H7 (cell line): ENCODE measurements at regions not wholly inside any gene's neighbourhood (a gene's known extent, or its start where the extent isn't known, plus 50 kb on each side); places are given as distances from the start of the nearest gene placed in this dataset.

Source experiments
- DNase-seq: peaks from one replicate; pipeline ENCODE4 v3.0.0; 2012
- H3K27me3 ChIP-seq: 2 replicates; pipeline ENCODE4 v1.6.0; 2011; ENCODE audit warnings: mild to moderate bottlenecking, low read length; ENCODE audit not compliant: control insufficient read depth, insufficient read depth
- H3K36me3 ChIP-seq: replicated peaks from 2 replicates; pipeline ENCODE4 v1.5.1; 2011; ENCODE audit warnings: low read length; ENCODE audit not compliant: control insufficient read depth, insufficient read depth
- H3K4me3 ChIP-seq: 2 replicates; pipeline ENCODE4 v1.5.1; 2011; ENCODE audit warnings: low read depth, mild to moderate bottlenecking, control low read depth, low read length, moderate library complexity; ENCODE audit not compliant: insufficient read depth

DNA sequence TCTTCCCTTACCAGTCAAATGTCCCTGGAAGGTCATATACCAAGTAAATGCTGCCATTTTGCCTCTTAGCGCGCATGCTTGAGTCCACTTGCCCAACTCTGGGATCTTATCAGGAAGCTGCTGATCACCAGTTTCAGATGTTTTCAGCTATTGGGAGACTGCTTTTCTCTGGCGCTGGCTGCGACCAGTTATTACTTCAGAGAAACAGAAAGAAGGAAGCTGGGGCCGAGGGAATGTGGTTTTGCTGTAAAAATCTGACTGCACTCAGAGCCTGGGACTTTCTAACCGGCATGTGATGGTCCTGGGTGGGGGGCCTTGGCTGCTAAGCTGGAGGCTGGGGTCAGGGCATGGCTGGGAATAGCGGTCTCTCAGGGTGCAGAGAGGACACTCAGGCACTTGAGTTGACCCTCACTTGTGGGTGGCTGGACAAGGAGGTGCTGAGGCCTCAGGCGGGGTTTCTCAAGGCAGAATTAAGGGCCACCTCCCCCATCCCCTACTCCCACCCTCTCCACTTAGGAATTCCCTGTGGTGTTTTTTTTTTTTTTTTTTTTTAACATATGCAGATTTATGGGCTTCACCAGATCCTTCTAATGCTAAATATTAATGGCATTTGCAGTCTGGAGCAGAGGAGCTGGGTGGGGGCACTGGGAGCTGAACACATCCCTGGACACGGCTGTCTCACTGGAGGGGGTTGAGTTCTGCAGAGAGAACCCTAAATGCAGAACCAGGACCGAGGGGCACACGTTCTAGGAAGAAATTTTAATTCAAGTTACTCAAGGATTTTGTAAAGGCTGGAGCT lies 145.8 kb downstream of the CYLD start:
- Histone ChIP-seq H3K27me3 (no peaks in the 10 kb centered on the region), H3K4me3 (no peak overlapping the region), H3K36me3 (no peaks in the 10 kb centered on the region)
- no peak for DNase-seq

DNA sequence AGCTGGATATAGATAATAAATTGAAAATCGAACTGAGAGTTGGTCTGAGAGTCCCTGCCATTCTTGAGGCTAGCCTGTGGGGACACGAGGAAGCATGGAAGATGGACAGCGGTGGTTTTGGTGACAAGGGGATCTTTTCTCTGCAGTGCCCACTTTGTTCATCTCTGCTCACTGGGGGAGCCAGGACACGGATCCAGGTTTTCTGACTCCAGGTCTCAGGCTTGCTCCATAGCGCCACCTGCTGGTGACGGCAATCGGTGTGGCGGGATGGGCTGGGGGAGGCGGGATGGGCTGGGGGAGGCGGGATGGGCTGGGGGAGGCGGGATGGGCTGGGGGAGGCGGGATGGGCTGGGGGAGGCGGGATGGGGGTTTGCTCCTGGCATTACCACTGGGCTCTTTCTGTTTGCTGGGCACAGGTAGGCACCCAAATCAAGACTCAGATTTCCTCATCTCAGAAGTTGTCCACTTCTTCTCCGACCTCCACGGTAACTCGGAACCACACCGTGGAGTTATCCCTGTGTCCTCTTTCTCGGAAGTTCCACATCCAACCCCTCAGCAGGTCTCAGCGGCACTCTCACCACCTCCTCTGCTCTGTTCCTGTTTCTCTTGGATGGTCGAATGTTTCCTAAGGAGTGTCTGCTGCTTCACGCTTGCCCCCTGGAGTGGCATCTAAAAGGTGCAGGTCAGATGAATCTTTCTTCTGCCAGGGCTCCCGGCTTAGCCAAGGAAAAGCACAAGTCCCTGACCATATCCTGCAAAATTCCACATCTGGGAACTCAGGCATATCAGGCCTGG lies 142.4 kb downstream of the CYLD start:
- DNase-seq: peak; percentile 91
- Histone ChIP-seq H3K27me3 (no peaks in the 10 kb centered on the region), H3K36me3 (no peaks in the 10 kb centered on the region), H3K4me3 (peak overlapping the region; percentile 2; the same call in 1 of the 2 replicates)

DNA sequence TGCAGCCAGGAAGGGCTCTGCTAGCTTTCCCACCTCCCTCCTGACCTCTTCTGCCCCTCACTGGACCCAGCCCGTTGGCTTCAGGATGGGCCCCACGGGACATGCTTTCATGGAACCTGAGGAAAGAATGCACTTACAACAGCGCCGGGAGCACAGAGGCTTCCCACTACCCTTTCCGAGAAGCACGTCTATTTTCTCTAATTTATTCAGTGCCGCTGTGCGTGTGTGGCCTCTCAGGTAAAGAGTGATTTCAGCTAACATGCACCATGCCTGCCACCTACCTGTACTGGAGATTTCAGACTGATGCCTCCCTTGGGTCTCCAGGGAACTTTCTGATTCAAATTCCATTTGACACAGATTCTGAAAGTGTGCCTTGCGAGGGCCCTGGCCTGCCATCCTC lies 140.1 kb downstream of the CYLD start:
- DNase-seq: no peak
- Histone ChIP-seq H3K4me3 (no peak overlapping the region), H3K36me3 (no peaks in the 10 kb centered on the region), H3K27me3 (no peaks in the 10 kb centered on the region)

DNA sequence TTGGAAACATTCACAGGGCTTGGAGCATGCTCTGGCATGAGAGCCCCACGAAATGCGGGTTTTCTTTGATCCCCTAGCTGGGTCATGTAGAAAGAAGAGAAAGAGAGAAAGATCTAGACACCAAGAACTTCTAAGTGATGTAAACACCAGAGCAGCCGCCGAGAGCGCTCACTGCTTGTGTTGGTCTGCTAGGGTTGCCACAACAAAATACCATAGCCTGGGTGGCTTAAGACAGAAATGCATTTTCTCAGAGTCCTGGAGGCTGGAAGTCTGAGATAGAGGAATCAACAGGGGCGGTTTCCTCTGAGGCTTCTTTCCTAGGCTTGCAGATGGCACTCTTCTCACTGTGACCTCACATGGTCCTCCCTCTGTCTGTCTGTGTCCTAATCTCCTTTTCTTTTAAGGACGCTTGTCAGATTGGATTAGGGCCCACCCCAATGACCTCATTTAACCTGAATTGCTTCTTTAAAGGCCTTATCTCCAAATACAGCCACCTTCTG lies 139.5 kb downstream of the CYLD start:
- no peaks in the 10 kb centered on the region for H3K36me3 ChIP-seq
- no peak overlapping the region for H3K4me3 ChIP-seq
- no peak for DNase-seq
- no peaks in the 10 kb centered on the region for H3K27me3 ChIP-seq

DNA sequence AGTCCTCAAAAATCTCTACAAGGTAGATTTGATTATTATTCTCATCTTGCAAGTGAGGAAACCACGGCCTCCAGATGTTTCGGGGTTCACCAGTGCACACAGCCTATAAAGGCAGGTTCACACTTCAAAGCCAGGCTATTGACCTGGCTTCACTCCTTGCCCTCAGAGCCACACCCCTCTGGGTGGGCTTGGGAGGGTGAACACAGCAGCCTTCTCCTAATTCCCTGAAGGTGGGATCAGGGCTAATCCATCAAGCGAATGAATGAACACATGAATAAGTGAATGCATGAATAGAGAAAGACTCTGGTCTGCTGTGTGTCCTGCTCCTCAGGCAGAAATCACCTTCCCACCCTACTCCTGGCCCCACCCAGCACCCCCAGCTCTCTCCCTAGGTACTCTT lies 139.0 kb downstream of the CYLD start:
- H3K27me3 ChIP-seq: no peaks in the 10 kb centered on the region
- no peak for DNase-seq
- no peak overlapping the region for H3K4me3 ChIP-seq
- no peaks in the 10 kb centered on the region for H3K36me3 ChIP-seq

DNA sequence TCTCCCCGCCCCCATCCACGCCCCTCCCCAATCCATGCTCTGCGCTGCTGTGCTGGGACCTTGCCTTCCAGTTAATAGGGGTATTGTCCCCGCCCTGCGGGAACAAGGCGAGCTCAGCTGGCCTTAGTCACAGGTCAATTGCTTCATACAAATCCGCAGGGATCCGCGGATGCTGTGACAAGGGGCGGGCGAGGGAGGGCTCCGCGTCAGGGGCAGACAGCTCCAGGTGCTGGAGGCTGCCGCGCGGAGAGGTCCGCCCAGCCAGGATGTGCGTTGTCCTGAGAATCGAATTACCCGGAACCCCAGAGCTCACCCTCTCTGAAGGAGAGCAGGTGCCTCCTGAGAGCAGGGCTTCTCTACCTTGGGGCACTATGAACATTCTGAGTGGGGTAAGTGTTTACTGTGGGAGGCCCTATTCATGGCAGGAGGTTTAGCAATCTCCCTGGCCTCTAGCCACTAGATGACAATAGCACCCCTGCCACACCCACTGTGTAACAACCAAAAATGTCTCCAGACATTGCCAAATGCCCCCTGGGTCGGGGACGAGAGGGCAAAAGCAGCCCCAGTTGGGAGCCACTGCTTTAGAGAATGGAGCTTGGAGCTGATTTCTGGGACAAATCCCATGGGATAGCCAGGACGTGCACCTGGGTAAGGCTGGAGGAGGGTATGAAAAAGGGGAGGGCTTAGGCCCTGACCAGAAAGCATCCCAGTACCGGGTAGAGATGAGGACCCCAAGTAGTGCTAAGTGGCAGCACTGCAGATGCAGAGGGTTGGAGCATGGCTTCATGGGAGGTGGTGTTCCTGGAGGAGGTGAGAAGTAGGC lies 138.2 kb downstream of the CYLD start:
- peak; percentile 80 for DNase-seq
- H3K4me3 ChIP-seq: peak overlapping the region; percentile 22; the same call in 1 of the 2 replicates
- no peaks in the 10 kb centered on the region for H3K36me3 ChIP-seq

DNA sequence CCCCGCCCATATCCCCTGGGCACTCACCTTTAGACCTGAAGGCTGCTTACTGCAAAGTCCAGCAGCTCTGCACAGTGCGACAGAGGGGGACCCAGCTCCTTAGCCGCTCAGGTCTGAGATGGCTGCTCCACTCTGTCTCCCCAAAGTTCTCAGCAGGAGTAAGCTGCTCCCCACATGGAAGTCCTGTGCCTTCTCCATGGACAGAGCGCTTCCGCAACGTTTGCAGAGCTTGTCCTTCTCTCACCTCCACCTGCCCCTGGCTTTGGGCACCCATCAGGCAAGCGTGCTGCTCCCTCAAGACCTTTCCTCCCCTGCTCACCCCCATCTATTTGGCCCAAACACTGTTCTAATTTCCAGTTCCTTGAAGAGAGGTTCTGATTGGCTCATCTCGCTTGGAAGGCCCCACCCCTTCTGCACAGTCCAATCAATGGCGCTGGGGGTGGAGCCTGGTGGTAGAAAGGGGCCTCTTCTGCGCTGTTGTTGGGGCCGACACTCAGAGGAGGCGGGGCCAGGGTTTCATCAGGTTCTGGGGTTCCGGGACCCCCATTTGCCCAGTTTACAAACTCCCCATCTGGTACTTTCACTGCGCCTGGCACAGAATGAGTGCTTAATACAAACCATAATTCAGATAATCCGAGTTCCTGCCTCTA lies 137.2 kb downstream of the CYLD start:
- Histone ChIP-seq H3K4me3 (peak overlapping the region; percentile 22; the same call in 1 of the 2 replicates), H3K27me3 (no peaks in the 10 kb centered on the region), H3K36me3 (no peaks in the 10 kb centered on the region)
- peak; percentile 60 for DNase-seq

More for the DNA sequence above, 138.2 kb downstream of the CYLD start:
- H3K27me3 ChIP-seq: no peaks in the 10 kb centered on the region

DNA sequence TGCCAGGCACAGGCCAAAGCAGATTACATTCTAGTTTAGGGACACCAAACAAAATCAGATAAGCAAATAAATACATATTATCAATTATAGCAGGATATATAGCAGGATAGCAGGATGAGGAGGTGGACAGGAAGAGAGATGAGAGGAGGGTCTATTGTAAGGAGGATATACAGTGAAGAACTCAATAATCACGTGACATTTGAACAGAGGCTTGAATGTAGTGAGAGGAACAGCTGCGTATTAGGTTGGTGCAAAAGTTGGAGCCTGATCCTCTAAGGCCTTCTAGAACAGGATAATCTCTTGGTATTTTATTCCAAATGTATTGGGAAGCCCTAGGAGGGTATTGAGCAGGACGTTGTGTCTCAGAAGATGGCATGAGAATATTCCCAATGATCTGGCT lies 136.7 kb downstream of the CYLD start:
- no peaks in the 10 kb centered on the region for H3K27me3 ChIP-seq
- no peaks in the 10 kb centered on the region for H3K36me3 ChIP-seq
- H3K4me3 ChIP-seq: no peak overlapping the region
- DNase-seq: no peak

DNA sequence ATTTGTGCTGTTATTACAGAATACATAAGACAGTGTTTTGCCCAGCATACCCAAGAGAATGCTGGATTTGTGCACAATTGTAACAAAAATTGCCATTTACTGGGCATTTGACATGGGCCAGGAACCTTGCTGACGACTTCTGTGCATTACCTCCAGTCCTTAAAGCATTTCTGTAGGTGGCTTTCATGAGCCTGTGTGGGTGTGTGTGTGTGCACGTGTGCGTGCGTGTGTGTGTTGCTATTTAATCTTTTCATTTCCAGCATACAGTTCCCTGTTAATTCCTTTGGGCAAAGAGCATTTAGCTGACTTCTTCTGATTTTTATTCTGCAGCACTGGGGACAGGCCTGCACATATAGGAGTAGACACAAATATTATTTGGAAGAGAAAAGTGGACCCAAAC lies 134.4 kb downstream of the CYLD start:
- no peaks in the 10 kb centered on the region for H3K36me3 ChIP-seq
- H3K27me3 ChIP-seq: no peaks in the 10 kb centered on the region
- DNase-seq: no peak
- no peak overlapping the region for H3K4me3 ChIP-seq

DNA sequence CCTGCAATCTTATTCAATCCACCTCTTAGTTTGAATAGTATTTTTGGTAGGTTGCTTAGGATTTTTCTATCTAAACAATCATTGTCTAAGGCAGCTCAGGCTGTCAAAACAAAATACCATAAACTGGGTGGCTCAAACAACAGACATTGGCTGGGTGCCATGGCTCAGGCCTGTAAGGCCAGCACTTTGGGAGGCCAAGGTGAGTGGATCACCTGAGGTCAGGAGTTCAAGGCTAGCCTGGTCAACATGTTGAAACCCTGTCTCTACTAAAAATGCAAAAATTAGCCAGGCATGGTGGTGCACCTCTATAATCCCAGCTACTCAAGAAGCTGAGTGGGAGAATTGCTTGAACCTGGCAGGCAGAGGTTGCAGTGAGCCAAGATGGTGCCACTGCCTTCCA lies 126.7 kb downstream of the CYLD start:
- DNase-seq: no peak
- no peak overlapping the region for H3K4me3 ChIP-seq
- no peaks in the 10 kb centered on the region for H3K36me3 ChIP-seq
- H3K27me3 ChIP-seq: no peaks in the 10 kb centered on the region

DNA sequence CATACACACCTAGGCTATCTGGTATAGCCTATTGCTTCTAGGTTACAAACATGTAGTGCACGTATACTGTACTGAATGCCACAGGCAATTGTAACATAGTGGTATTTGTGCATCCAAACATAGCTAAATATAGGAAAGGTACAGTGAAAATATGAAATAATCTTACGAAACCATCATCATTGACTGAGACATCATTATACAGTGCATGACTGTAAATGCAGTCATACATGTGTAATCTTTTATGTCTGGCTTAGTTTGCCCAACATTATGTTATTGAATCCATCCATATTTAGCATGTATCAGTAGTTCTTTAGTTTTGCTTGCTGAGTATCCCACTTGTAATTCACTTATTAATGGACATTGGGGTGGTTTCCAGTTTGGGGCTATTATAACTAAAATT lies 124.9 kb downstream of the CYLD start:
- H3K36me3 ChIP-seq: no peaks in the 10 kb centered on the region
- DNase-seq: no peak
- H3K4me3 ChIP-seq: no peak overlapping the region
- H3K27me3 ChIP-seq: no peaks in the 10 kb centered on the region

DNA sequence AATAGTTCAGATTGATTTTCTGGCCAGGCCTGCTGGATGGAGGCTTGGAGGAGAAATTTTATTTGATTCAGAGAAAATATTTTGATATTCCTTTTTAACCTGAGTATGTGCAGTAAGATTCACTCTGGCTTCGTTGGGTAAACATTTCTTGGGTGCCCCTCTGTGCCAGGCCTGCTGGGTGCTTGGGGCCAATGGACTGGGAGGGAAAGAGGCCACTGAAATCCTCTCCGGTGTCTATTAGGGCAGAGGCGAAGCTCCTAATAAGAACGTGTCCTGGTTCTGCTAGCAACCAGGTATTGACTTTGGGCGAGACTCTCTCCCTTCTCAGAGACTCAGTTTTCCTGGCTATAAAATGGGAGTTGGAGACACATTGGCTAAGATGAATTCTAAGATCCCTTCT lies 122.5 kb downstream of the CYLD start:
- no peak for DNase-seq
- no peaks in the 10 kb centered on the region for H3K27me3 ChIP-seq
- no peaks in the 10 kb centered on the region for H3K36me3 ChIP-seq
- H3K4me3 ChIP-seq: no peak overlapping the region

DNA sequence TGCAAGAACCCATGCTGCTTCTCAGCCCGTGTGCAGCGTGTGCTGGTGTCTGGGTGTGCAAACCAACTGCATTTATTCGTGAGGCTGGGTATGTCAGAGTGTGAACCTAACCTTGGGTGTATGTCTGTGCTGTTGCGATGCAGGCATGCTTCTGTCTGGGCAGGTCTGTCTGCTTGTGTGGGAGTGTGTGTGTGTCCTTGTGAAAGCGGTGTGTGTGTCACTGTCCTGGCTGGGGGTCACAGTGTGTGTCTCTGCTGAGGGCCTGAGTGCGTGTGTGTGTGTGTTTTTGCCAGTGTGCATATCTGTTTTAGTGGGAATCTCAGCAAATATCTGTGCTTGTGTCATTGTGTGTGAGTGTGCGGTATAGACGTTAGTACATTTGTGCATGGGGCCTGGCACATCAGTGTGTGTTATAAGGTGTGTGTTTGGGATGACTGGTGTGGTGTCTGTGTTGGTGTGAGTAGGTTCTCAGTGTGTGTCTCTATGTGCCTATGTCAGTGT lies 121.8 kb downstream of the CYLD start:
- Histone ChIP-seq H3K4me3 (no peak overlapping the region), H3K36me3 (no peaks in the 10 kb centered on the region), H3K27me3 (no peaks in the 10 kb centered on the region)
- no peak for DNase-seq
